ENCODE measurements at regions not wholly inside any gene's neighbourhood (a gene's known extent, or its start where the extent isn't known, plus 50 kb on each side); places are given as distances from the start of the nearest gene placed in this dataset.
A peak's percentile ranks its signal among the peaks of the same experiment; 100 is the strongest.

- CTCF ChIA-PET: interaction anchor here (0.7 to 3.9 kb wide), 57 partner anchors 9 to 518 kb away, joined by 3 to 84 read pairs (median 5); partner anchors contain the start of genes RAI14 and TTC23L
- Histone ChIP-seq H3K4me1 (ENCODE audit: control insufficient read depth, extremely low read depth, insufficient read depth, low read length) (peaks cover 19% of the 10 kb centered on the region), H3K27me3 (ENCODE audit: control insufficient read depth in 2 of 2, insufficient read depth in 2 of 2, low read length in 2 of 2) (peaks cover 0 to 10% of the 10 kb centered on the region in 2 experiments), H3K4me2 (ENCODE audit: insufficient read depth, low read length) (no peak overlapping the region), H3K9me1 (replicated peaks; ENCODE audit: control insufficient read depth, extremely low read depth, insufficient read depth, low read length) (no peaks in the 10 kb centered on the region), H3K9me3 (replicated peaks; ENCODE audit: control insufficient read depth, insufficient read depth, low read length) (no peaks in the 10 kb centered on the region), H3K36me3 (ENCODE audit: control insufficient read depth in 2 of 2, extremely low read depth in 1 of 2, insufficient read depth in 2 of 2, low read length in 2 of 2) (no peaks in the 10 kb centered on the region), H3K9ac (replicated peaks; ENCODE audit: extremely low read depth, insufficient read depth, low read length) (no peak overlapping the region), H3K79me2 (ENCODE audit: control insufficient read depth, insufficient read depth, low read length) (no peaks in the 10 kb centered on the region), H3K4me3 (replicated peaks in 1 of 3; ENCODE audit: insufficient read depth in 1 of 3, low read depth in 1 of 3, low read length in 3 of 3) (no peak overlapping the region), H4K20me1 (replicated peaks; ENCODE audit: control insufficient read depth, extremely low read depth, insufficient read depth, low read length) (no peaks in the 10 kb centered on the region), H2AFZ (ENCODE audit: low read depth, low read length) (no peak overlapping the region), H3K27ac (ENCODE audit: insufficient read depth, low read depth, low read length) (no peak overlapping the region)
- POLR2A ChIA-PET: interaction anchor here (1.0 kb wide), 1 partner anchor 171 kb away, joined by 3 read pairs; the partner anchor contains the start of gene RAI14
- BruUV-seq (replicated peaks): no TSS peak
- FAIRE-seq (peak; percentile 24), DNase-seq (ENCODE audit: low read depth, low spot score) (no peak)
- intact Hi-C loops (cut with micrococcal nuclease) (loop anchor here (1.0 to 5.0 kb wide), 8 partner anchors 38 to 517 kb away; partner anchors contain the start of gene TTC23L), dilution Hi-C loops (cut with MboI; ENCODE audit: extremely low pct_ligation_motif_present, low sequenced_read_pairs) (loop anchor here (25.0 kb wide), 1 partner anchor 427 kb away; the partner anchor contains the start of genes BRIX1 and RAD1)
- no peak for TF ChIP-seq FOS (IDR thresholded peaks at IDR 0.05; ENCODE audit: borderline replicate concordance, insufficient read depth, low read length)
- TF ChIP-seq, protein P1, sequence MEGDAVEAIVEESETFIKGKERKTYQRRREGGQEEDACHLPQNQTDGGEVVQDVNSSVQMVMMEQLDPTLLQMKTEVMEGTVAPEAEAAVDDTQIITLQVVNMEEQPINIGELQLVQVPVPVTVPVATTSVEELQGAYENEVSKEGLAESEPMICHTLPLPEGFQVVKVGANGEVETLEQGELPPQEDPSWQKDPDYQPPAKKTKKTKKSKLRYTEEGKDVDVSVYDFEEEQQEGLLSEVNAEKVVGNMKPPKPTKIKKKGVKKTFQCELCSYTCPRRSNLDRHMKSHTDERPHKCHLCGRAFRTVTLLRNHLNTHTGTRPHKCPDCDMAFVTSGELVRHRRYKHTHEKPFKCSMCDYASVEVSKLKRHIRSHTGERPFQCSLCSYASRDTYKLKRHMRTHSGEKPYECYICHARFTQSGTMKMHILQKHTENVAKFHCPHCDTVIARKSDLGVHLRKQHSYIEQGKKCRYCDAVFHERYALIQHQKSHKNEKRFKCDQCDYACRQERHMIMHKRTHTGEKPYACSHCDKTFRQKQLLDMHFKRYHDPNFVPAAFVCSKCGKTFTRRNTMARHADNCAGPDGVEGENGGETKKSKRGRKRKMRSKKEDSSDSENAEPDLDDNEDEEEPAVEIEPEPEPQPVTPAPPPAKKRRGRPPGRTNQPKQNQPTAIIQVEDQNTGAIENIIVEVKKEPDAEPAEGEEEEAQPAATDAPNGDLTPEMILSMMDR (IDR thresholded peaks at IDR 0.05; ENCODE audit: extremely low read depth in 1 of 2, insufficient read depth in 1 of 2, low read depth in 1 of 2, low read length in 2 of 2): no peak
- TF ChIP-seq MYC (IDR thresholded peaks at IDR 0.05; ENCODE audit: low read depth, low read length): no peak
These were observed 170.4 kb upstream of the RAI14 start for GRCh38 chr5:34485768-34486030.

- TF ChIP-seq FOS (IDR thresholded peaks at IDR 0.05; ENCODE audit: borderline replicate concordance, insufficient read depth, low read length): no peak
- TF ChIP-seq, protein P1 (IDR thresholded peaks at IDR 0.05; ENCODE audit: extremely low read depth in 1 of 2, insufficient read depth in 1 of 2, low read depth in 1 of 2, low read length in 2 of 2): peak; percentile 68 to 78
- peak overlapping the region; percentile 78 for H3K27ac ChIP-seq (ENCODE audit: insufficient read depth, low read depth, low read length)
- dilution Hi-C loops (cut with MboI; ENCODE audit: extremely low pct_ligation_motif_present, low sequenced_read_pairs) (loop anchor here (25.0 kb wide), 1 partner anchor 426 kb away; the partner anchor contains the start of genes BRIX1 and RAD1), intact Hi-C loops (cut with micrococcal nuclease) (loop anchor here (1.0 to 5.0 kb wide), 8 partner anchors 37 to 516 kb away; partner anchors contain the start of gene TTC23L)
- H3K4me1 ChIP-seq (ENCODE audit: control insufficient read depth, extremely low read depth, insufficient read depth, low read length): peaks cover 19% of the 10 kb centered on the region
- ChIA-PET POLR2A (interaction anchor here (1.0 kb wide), 1 partner anchor 170 kb away, joined by 3 read pairs; the partner anchor contains the start of gene RAI14), CTCF (interaction anchor here (0.5 to 3.9 kb wide), 67 partner anchors 10 to 517 kb away, joined by 3 to 84 read pairs (median 4); partner anchors contain the start of genes BRIX1, RAD1, RAI14 and TTC23L)
- peak; percentile 87 for DNase-seq (ENCODE audit: low read depth, low spot score)
- no peaks in the 10 kb centered on the region for H3K9me1 ChIP-seq (replicated peaks; ENCODE audit: control insufficient read depth, extremely low read depth, insufficient read depth, low read length)
- FAIRE-seq: peak; percentile 99
- H3K36me3 ChIP-seq (ENCODE audit: control insufficient read depth in 2 of 2, extremely low read depth in 1 of 2, insufficient read depth in 2 of 2, low read length in 2 of 2): no peaks in the 10 kb centered on the region
- peaks cover 0 to 7% of the 10 kb centered on the region in 2 experiments for H3K27me3 ChIP-seq (ENCODE audit: control insufficient read depth in 2 of 2, insufficient read depth in 2 of 2, low read length in 2 of 2)
- no peak overlapping the region for H3K4me3 ChIP-seq (replicated peaks in 1 of 3; ENCODE audit: insufficient read depth in 1 of 3, low read depth in 1 of 3, low read length in 3 of 3)
- peak overlapping the region; percentile 32 for H3K4me2 ChIP-seq (ENCODE audit: insufficient read depth, low read length)
- no peaks in the 10 kb centered on the region for H4K20me1 ChIP-seq (replicated peaks; ENCODE audit: control insufficient read depth, extremely low read depth, insufficient read depth, low read length)
- peak overlapping the region; percentile 24 for H3K9ac ChIP-seq (replicated peaks; ENCODE audit: extremely low read depth, insufficient read depth, low read length)
- BruUV-seq (replicated peaks): no TSS peak
- H3K9me3 ChIP-seq (replicated peaks; ENCODE audit: control insufficient read depth, insufficient read depth, low read length): no peaks in the 10 kb centered on the region
- no peaks in the 10 kb centered on the region for H3K79me2 ChIP-seq (ENCODE audit: control insufficient read depth, insufficient read depth, low read length)
- no peak overlapping the region for H2AFZ ChIP-seq (ENCODE audit: low read depth, low read length)
These were observed 169.8 kb upstream of the RAI14 start for GRCh38 chr5:34486160-34486848.
